ENCODE measurements at regions not wholly inside any gene's neighbourhood (a gene's known extent, or its start where the extent isn't known, plus 50 kb on each side); places are given as distances from the start of the nearest gene placed in this dataset.

DNA sequence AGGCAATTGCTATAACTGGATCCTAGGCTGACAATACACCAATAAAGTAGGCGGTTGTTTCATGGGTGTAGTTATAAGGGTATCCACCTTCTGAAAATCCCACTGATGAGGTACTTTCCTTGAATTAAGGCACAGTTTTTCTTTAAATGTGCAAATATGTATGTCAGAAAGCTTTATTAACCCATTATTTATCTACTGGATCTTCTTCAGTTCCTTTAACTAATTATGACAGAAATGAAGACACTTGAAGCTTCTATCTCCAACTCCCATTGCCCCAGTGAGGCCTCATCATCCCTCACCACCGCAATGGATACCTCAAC is 159.6 kb upstream of the KLF3 start (continued):
- TF ChIP-seq, protein P1, sequence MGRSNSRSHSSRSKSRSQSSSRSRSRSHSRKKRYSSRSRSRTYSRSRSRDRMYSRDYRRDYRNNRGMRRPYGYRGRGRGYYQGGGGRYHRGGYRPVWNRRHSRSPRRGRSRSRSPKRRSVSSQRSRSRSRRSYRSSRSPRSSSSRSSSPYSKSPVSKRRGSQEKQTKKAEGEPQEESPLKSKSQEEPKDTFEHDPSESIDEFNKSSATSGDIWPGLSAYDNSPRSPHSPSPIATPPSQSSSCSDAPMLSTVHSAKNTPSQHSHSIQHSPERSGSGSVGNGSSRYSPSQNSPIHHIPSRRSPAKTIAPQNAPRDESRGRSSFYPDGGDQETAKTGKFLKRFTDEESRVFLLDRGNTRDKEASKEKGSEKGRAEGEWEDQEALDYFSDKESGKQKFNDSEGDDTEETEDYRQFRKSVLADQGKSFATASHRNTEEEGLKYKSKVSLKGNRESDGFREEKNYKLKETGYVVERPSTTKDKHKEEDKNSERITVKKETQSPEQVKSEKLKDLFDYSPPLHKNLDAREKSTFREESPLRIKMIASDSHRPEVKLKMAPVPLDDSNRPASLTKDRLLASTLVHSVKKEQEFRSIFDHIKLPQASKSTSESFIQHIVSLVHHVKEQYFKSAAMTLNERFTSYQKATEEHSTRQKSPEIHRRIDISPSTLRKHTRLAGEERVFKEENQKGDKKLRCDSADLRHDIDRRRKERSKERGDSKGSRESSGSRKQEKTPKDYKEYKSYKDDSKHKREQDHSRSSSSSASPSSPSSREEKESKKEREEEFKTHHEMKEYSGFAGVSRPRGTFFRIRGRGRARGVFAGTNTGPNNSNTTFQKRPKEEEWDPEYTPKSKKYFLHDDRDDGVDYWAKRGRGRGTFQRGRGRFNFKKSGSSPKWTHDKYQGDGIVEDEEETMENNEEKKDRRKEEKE (IDR thresholded peaks at IDR 0.05) = no peak
- TF ChIP-seq HDAC2 (CRISPR knock-in tag; IDR thresholded peaks at IDR 0.05) (no peak), SUZ12 (IDR thresholded peaks at IDR 0.05; ENCODE audit: low read depth, low read length) (no peak), NONO (IDR thresholded peaks at IDR 0.05) (no peak), NONO (CRISPR knock-in tag; conservative IDR thresholded peaks at IDR 0.05) (no peak), ZNF652 (CRISPR knock-in tag; IDR thresholded peaks at IDR 0.05; ENCODE audit: borderline replicate concordance, low read depth) (no peak), NR2F2 (IDR thresholded peaks at IDR 0.05; ENCODE audit: borderline replicate concordance, low read depth) (no peak), BCL3 (CRISPR knock-in tag; IDR thresholded peaks at IDR 0.05) (no peak), SAP130 (CRISPR knock-in tag; IDR thresholded peaks at IDR 0.05; ENCODE audit: low read depth) (no peak), ZNF569 (CRISPR knock-in tag; IDR thresholded peaks at IDR 0.05; ENCODE audit: borderline replicate concordance) (no peak), MXD3 (CRISPR knock-in tag; IDR thresholded peaks at IDR 0.05) (no peak), PRDM10 (CRISPR knock-in tag; IDR thresholded peaks at IDR 0.05; ENCODE audit: low read depth) (no peak), ZNF230 (CRISPR knock-in tag; IDR thresholded peaks at IDR 0.05) (no peak)
- TF ChIP-seq, protein P2, sequence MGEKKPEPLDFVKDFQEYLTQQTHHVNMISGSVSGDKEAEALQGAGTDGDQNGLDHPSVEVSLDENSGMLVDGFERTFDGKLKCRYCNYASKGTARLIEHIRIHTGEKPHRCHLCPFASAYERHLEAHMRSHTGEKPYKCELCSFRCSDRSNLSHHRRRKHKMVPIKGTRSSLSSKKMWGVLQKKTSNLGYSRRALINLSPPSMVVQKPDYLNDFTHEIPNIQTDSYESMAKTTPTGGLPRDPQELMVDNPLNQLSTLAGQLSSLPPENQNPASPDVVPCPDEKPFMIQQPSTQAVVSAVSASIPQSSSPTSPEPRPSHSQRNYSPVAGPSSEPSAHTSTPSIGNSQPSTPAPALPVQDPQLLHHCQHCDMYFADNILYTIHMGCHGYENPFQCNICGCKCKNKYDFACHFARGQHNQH (CRISPR knock-in tag; IDR thresholded peaks at IDR 0.05) = no peak
